HL-60 (cell line): ENCODE measurements at regions not wholly inside any gene's neighbourhood (a gene's known extent, or its start where the extent isn't known, plus 50 kb on each side); places are given as distances from the start of the nearest gene placed in this dataset.

Experiments
- CTCF ChIP-seq: IDR thresholded peaks from one replicate; pipeline ENCODE4 v1.5.1; 2011; ENCODE audit warnings: low read length, control low read depth, inconsistent platforms; ENCODE audit not compliant: insufficient read depth
- POLR2AphosphoS5 ChIP-seq: IDR thresholded peaks from 2 replicates; pipeline ENCODE4 v1.6.1; 2012; ENCODE audit warnings: low read depth

DNA sequence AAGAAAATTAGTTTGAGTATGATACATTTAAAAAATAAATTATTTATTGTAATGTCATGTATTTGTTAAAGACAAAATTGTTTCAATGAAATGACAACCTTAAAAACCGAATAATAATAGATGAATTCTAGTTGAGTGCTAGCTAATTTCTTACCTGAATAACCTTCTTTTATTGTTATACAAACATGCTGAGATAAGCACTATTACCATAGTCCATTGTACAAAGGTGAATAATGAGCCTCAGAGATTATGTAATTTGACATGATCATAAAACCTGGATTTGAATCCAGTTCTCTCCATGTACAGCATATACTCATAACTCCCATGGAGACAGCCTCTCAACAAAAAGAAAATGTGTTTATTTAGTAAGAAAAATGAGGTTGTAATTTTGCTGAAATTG is 1512.9 kb downstream of the PCDH19 start:
- TF ChIP-seq CTCF: no peak
- TF ChIP-seq POLR2AphosphoS5: no peak
